ENCODE measurements at regions not wholly inside any gene's neighbourhood (a gene's known extent, or its start where the extent isn't known, plus 50 kb on each side); places are given as distances from the start of the nearest gene placed in this dataset.
"Not testable (repeated sequence)": the region's sequence is repeated elsewhere in the genome, so short reads cannot be mapped to it uniquely, and the experiment has no call there.

DNA sequence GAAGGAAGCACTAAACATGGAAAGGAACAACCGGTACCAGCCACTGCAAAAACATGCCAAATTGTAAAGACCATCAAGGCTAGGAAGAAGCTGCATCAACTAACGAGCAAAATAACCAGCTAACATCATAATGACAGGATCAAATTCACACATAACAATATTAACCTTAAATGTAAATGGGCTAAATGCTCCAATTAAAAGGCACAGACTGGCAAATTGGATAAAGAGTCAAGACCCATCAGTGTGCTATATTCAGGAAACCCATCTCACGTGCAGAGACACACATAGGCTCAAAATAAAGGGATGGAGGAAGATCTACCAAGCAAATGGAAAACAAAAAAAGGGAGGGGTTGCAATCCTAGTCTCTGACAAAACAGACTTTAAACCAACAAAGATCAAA is 126.3 kb upstream of the CAV2 start:
- DNase-seq: not testable (repeated sequence)

DNA sequence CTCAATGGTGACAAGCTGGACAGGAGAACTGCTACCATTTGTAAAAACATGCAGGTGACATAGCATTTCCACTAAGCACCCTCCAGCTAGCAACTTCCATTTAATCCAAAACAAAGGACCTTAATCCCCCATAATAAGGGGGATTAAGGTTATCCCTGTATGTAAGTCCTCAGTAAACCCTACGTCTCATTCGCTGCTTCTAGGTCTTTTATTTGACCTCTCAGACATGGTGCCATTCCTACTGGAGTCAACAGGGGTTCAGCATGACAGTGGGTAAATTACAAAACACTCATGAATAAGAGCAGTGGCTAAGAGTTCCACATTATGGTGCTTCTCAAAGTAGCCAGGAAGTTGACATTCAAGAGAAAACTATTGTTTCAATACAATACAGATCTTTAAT is 121.8 kb upstream of the CAV2 start:
- DNase-seq: no peak

DNA sequence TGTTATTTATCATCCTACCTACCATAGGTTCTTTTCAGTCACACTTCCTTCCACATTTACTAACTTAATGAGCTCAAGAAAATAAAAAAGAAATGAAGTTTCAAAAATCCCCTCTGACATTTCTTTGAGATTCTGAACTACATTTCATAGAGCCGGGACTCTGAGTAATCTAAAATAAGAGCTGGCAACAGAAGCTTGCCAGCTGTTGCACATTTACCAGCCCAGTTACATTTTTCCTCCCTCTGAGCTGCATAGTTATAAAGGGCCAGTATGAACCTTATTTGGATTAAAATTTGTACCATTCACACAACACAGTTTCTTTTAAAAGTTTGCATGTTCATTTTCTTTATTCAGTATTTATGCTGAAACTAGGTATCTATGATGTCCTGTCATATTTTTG is 119.5 kb upstream of the CAV2 start:
- DNase-seq: no peak

DNA sequence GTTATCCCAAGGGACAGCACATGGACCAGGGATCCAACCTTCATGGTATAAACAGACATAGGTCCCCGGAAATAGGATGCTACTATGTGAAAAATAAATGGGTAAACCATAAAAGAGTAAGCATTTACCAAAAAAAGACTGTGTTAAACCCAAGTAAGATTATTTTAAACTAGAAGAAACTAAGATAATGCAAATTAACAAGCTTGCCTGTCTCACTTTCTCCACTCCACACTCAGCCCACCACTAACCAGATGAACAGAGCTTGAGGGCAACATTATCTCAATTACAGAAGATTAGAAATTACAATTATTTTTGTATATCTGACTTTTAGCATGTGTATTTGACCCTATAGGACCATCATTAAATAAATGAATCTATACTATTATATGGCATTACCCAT is 117.2 kb upstream of the CAV2 start:
- DNase-seq: no peak

DNA sequence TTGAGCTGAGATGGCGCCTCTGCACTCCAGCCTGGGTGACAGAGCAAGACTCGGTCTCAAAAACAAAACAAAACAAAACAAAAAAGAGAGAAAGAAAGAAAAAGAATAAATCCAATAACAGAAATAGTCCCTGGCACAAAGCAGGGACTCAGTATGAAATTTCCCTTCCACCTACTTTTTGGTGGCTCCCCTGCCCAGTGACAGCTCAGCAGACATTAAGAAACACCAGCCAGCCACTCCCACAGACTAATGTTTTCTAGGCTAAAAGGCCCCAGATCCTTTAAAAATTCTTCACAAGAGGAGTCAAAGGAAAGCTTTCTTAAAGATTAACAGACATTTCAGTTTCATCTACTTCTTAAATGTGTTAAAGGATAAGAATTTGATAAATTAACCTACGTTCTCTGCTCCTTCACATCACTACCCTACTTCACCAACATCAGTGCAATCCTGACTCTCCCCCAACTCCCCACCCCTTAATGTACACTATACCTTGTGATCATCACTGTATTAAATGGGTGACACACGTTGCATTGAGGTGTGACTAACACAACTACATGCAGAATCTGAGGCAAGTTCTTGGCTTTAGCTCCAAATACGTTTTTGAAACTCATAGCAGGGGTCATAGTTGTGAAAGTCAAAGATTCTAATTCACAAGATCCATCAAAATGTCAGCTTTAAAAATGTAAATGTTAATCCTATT is 114.5 kb upstream of the CAV2 start:
- DNase-seq: no peak

DNA sequence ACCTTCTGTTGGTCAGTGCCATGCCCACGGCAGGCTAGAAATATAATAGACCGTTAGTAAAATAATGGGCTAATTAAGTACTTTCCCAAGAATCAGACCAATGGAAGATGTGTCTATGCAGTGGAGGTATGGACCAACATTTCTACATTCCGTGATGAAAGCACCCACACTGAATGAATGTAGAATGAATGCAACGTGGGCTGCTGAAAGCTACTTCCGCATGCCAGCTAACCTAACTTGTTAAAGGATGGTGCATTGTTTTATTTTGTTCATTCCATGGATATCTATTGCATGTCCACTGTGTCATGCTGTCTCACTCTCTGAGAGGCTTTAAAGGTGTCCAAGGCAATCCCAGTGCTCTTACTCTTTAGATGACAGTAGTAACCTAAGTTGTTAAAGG is 112.9 kb upstream of the CAV2 start:
- DNase-seq: no peak

DNA sequence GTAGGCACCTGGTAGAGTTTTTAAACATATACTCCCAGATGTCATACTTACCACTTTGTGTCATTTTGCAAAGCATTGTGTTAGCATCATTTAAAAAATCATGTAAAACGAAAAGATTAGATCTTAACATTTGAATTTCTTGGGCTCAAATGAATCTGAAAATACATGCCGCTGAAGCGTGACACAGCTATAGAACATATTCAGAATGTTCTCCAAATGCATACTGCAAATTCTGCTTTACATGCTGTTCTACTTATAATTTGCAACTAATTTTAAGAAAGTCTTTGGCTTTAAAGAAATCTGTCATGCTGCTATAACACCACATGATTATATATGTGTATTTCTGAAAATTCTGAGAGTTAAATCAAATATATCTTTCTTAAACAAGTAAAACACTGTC is 109.2 kb upstream of the CAV2 start:
- DNase-seq: no peak

DNA sequence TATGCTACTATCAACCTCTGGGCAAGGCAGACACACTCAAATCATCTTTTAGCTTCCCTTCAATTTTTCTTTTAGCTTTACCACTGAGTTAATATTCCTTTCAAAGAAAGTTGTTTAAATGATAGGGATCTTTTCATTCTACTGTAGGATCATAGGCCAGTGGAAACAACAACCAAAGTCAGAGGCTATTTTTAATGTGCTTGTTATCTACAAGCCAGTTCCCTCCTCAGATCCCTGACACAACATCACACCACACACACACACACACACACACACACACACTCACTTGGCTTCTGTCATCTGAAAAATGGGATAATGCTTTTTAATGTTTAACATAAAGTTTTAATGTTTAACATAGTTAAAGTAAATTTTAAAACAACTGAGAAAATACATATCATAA is 106.7 kb upstream of the CAV2 start:
- no peak for DNase-seq

DNA sequence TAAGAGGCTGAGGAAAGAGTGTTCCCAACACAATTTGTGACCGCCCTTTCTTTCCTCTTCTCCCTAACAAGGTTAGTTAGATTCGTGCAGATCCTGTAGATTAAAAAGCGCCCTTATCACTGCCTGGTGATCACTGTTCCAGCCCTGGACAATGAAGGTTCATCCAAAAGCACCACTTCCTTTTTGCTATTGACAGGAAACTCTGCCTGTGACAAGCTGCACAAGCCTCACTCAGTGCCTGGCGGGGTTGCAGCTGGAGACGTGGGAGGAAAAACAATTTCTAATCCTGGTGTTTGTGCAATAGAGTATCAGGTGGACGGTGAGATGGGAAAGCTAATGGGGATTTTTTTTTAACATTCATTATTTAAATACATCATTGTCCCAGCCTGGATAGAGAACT is 105.9 kb upstream of the CAV2 start:
- DNase-seq: peak; percentile 42

DNA sequence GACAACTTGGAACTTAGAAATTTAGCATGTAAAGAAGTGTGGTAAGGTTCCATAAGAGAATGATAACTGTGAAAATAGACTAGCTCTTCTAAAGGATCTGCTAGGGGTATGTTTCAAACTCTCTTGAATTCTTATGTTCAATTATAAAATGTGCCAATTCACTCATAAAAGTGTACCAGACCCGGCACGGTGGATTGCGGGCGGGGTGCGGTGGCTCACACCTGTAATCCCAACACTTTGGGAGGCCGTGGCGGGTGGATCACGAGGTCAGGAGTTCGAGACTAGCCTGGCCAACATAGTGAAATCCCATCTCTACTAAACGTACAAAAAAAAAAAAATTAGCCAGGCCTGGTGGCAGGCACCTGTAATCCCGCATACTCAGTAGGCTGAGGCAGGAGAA is 105.4 kb upstream of the CAV2 start:
- DNase-seq: no peak

DNA sequence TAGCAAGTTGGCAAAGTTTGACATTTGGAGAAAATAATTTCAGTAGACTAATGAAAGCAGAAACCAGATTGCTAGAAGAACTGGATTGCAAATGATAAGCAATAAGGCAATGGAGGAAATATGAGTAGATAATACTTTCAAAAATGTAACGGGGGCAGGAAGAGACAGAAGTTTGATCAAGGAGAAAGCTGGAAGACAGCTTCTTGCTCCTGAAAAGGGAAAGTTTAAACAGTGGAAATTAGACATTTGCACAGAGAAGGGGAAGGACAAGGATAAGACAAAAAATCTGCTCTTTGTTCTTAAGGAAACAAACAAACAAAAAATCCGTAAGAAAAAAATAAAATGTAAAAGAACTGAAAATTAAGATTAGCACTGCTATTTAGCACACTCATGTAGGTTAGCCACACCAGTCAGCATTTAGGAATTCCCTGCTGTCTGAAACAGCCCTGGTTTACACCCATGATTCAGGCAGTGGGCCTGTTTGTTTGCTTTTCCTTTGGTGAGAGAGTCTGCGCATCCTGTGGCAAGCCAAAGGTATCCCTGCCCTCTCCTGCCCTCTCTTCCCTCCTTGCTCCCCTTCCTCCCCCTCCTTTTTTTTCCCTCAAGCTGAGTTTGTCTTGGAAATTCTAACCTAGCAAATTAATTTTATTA is 104.3 kb upstream of the CAV2 start:
- no peak for DNase-seq

DNA sequence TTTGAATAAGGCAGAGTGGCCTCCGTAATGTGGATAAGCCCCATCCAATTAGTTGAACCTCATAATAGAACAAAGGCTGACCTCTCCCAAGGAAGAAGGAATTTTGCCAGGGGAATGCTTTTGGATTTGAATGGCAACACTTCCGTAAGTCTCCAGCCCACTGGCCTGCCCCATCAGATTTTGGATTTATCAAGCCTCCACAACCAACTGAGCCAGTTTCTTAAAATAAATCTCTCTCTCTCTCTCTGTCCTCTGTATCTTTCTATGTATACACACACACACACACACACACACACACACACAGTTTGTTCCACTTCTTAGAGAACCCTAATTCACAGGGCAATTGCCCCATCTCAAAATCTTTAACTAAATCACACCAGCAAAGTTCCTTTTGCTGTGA is 100.9 kb upstream of the CAV2 start:
- DNase-seq: no peak

DNA sequence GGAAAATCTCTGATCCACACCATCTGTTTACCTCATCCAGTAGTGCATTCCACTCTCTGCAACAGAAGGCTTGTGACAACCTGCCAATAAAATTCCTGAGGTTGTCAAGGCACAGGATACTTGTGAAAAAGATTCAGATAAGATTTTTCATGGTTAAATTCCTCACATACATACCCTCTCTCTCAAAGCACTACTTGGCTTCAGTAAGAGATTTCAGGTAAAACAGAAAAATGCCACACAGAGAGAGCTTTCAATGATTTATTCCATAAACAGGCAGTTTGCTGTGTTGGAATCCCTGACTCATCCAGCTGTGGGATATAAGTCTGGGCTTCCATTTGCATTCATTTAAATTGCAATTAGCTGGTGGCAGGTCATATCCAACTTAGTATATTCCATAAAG is 99.7 kb upstream of the CAV2 start:
- no peak for DNase-seq

DNA sequence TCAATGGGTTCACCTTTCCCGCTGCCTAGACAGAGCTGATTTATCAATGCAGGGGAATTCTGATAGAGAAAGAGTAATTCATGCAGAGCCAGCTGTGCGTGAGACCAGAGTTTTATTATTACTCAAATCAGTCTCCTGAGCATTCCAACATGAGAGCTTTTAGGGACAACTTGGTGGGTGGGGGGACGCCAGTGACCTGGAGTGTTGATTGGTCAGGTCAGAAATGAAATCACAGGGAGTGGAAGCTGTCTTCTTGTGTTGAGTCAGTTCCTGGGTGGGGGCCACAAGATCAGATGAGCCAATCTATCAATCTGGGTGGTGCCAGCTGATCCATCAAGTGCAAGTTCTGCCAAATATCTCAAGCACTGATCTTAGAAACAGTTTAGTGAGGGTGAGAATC is 99.0 kb upstream of the CAV2 start:
- DNase-seq: no peak

DNA sequence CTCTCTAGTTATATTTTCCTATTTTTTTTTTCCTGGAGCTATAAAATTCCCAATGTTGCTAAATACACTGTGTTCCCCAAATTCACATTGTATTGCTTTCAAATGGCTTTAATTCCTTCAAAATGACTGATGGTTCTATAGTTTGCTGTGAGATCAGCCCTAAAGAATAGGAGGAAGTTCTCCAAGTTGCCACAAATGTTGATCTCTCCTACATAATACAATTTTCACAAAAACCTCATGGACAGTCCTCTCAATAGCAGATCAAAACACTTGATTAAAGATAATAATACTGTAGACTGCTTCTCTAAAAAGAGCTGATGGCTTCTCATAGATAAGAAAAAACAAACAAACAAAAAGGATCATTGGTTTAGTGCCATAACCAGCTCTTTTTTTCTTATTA is 97.8 kb upstream of the CAV2 start:
- no peak for DNase-seq

DNA sequence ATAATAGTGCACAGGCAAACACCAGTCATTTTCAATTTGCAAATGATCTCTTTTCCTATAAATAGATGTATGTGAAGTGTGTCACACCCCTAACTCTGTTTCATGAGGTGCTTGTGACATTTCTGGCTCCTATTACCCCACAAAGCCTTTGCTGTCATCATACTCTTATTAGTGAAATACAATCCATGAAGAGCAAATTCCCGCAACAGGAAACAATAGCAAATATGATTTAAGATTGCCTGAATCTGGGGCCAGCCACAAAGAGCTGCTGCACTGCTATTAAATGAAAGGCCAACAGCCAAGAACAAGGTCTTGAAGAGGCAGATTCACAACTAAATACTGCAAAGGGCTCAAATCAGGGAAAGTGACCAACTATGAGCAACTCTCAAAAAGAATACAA is 96.3 kb upstream of the CAV2 start:
- DNase-seq: no peak

DNA sequence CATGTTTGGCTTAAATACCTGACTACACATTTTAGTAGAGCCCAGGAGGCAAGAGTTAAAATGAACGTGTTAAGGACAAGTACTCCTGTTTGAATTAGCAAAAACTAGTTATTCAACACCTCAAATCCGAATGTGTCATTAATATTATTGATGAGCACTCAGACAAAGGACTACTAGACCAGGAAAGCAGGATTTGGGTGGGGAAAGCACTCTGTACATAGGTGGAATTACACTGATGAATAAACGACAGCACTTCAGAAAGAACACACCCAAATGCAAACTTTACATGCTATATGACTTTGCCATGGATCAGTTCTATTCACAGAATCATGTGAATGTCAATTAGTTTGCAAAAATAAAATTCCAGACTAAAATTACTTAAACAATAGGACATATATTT is 95.1 kb upstream of the CAV2 start:
- no peak for DNase-seq

DNA sequence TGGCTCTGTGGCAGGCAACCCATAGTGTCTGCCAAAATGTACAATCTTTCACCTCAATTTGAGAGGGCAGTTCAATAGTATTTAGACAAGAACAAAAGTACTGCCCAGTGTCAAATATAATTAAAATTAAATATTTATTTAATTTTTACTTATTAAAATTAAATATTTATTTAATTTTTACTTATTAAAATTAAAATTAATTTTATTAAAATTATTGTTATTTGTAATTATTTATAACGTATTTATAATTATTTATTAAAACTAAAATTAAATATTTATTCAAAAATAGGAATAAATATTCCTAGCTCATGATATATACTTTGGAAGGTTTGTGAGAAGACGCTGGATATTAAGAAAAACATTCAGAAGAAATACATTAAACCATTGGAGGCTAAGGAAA is 93.7 kb upstream of the CAV2 start:
- DNase-seq: no peak

DNA sequence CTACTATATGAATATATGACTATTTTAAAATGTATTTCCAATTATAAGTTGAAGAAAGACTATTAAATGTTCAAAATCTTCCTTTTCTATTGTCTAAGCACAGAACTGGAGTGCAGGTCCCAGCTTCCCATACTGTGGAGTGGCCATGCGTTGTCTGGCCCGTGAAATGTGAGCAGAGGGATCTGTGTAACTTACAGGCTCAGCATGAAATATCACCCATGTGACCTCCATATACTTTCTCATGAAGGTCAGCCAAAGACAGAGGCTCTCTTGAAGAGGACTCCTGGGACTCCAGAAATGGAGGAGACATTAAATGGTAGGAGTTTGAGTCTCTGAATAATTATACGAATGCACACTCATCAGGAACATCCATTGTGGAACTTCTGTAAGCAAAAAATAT is 92.4 kb upstream of the CAV2 start:
- no peak for DNase-seq

DNA sequence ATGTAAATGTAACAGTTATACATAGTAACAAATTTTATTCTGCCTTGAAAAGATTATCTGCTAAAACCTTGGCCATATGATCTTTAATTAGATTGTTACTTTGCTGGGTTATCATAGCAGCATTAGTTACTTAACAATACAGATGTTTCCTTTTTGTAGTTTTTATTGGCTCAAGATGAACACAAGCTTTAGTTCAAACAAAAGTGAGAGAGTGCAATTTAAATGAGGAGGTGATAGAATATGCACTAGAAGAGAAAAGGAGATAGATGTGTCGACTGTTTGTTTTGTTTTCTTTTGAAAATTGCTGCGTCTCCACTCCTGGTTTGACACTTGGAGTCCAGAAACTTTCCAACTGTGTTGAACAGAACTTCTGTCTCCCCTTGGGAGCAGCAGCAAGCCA is 91.4 kb upstream of the CAV2 start:
- no peak for DNase-seq

DNA sequence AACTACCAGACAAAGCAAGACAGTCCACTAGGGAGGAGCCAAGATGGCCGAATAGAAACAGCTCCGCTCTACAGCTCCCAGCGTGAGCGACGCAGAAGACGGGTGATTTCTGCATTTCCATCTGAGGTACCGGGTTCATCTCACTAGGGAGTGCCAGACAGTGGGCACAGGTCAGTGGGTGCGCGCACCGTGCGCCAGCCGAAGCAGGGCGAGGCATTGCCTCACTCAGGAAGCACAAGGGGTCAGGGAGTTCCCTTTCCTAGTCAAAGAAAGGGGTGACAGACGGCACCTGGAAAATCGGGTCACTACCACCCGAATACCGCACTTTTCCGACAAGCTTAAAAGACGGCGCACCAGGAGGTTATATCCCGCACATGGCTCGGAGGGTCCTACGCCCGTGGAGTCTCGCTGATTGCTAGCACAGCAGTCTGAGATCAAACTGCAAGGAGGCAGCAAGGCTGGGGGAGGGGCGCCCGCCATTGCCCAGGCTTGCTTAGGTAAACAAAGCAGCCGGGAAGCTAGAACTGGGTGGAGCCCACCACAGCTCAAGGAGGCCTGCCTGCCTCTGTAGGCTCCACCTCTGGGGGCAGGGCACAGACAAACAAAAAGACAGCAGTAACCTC is 90.6 kb upstream of the CAV2 start:
- DNase-seq: not testable (repeated sequence)

DNA sequence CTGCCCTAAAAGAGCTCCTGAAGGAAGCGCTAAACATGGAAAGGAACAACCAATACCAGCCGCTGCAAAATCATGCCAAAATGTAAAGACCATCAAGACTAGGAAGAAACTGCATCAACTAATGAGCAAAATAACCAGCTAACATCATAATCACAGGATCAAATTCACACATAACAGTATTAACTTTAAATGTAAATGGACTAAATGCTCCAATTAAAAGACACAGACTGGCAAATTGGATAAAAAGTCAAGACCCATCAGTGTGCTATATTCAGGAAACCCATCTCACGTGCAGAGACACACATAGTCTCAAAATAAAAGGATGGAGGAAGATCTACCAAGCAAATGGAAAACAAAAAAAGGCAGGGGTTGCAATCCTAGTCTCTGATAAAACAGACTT is 88.8 kb upstream of the CAV2 start:
- DNase-seq: not testable (repeated sequence)

DNA sequence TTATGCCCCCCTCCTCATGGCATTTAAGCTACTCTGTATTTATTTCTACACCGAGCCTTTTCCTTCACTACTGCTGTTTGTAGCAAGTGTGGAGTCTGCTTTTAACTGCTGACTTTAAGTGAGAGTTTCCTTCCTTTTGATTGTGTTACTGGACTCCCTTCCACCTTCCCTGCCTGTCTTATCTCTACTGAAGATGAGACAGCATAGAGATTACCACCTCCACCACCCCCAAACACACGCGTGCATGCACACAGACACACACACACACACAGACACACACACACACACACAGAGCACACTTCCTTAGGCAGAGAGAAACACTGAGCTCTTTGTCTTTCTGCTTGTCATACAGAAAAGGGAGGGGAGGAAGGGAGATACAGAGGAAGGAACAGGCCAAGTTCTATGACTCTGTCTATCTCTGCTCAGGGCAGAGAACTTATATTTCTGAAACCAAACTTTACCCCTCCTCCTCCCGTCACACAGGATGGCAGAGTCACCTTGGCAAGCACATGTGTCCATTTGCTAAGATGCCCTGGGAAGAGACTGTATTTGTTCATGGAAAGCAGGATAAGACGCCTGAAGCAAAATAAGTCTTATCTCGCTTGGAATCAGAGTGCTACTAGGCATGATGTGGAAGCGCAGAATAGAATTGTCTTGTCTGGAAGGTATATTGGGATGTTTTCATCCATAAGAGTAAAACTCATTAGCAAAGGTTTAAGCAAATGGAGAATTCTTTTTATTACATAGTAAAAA is 81.8 kb upstream of the CAV2 start:
- no peak for DNase-seq

Measured in renal pelvis (tissue), 1 donor.